H9 (cell line): ENCODE measurements at regions not wholly inside any gene's neighbourhood (a gene's known extent, or its start where the extent isn't known, plus 50 kb on each side); places are given as distances from the start of the nearest gene placed in this dataset.

ENCODE experiments used
- DNase-seq: peaks from one replicate; pipeline ENCODE4 v3.0.0-alpha.2; 2017
- H2AFZ ChIP-seq: one replicate; pipeline ENCODE4 v1.6.1; 2013; ENCODE audit warnings: mild to moderate bottlenecking, low read length, control low read depth, moderate library complexity
- H2AK5ac ChIP-seq: 2 replicates; pipeline ENCODE4 v1.6.1; 2013; ENCODE audit warnings: low read length, control low read depth, mixed read lengths; ENCODE audit not compliant: insufficient read length
- H2BK120ac ChIP-seq: one replicate; pipeline ENCODE4 v1.6.1; 2013; ENCODE audit warnings: low read depth, mild to moderate bottlenecking, low read length, control low read depth, inconsistent platforms; ENCODE audit not compliant: poor library complexity, severe bottlenecking
- H2BK12ac ChIP-seq: 2 replicates; pipeline ENCODE4 v1.6.1; 2013; ENCODE audit warnings: low read length, control low read depth, mixed read lengths, low read depth; ENCODE audit not compliant: insufficient read length
- H2BK15ac ChIP-seq: 2 replicates; pipeline ENCODE4 v1.6.1; 2013; ENCODE audit warnings: low read depth, low read length, control low read depth
- H2BK20ac ChIP-seq: one replicate; pipeline ENCODE4 v1.6.1; 2013; ENCODE audit warnings: low read depth, mild to moderate bottlenecking, low read length, control low read depth, inconsistent platforms; ENCODE audit not compliant: poor library complexity, severe bottlenecking
- H2BK5ac ChIP-seq: 2 replicates; pipeline ENCODE4 v1.6.1; 2013; ENCODE audit warnings: low read length, control low read depth, mixed read lengths; ENCODE audit not compliant: insufficient read length
- H3K14ac ChIP-seq: 2 replicates; pipeline ENCODE4 v1.6.1; 2013; ENCODE audit warnings: low read length, control low read depth; ENCODE audit not compliant: insufficient read depth
- H3K18ac ChIP-seq: 2 replicates; pipeline ENCODE4 v1.6.1; 2013; ENCODE audit warnings: low read depth, mild to moderate bottlenecking, mixed read lengths, low read length, control low read depth; ENCODE audit not compliant: insufficient read length
- H3K23ac ChIP-seq: 2 replicates; pipeline ENCODE4 v1.6.1; 2013; ENCODE audit warnings: low read length, control low read depth, mixed read lengths, low read depth; ENCODE audit not compliant: insufficient read length
- H3K23me2 ChIP-seq: 2 replicates; pipeline ENCODE4 v1.6.1; 2013; ENCODE audit warnings: low read depth, mild to moderate bottlenecking, mixed read lengths, low read length, control low read depth; ENCODE audit not compliant: insufficient read length, poor library complexity, severe bottlenecking
- H3K27ac ChIP-seq: 2 replicates; pipeline ENCODE4 v1.5.1; 2013; ENCODE audit warnings: low read length, control low read depth, mixed read lengths, low read depth; ENCODE audit not compliant: insufficient read length
- H3K27me3 ChIP-seq: 2 replicates; pipeline ENCODE4 v1.6.1; 2013; ENCODE audit warnings: low read length, control low read depth, inconsistent platforms; ENCODE audit not compliant: insufficient read depth
- H3K4ac ChIP-seq: 2 replicates; pipeline ENCODE4 v1.6.1; 2013; ENCODE audit warnings: low read depth, mild to moderate bottlenecking, control low read depth, inconsistent platforms, low read length, moderate library complexity
- H3K4me1 ChIP-seq: 2 replicates; pipeline ENCODE4 v1.6.1; 2013; ENCODE audit warnings: low read length, control low read depth, inconsistent platforms; ENCODE audit not compliant: insufficient read depth
- H3K4me2 ChIP-seq: 2 replicates; pipeline ENCODE4 v1.6.1; 2013; ENCODE audit warnings: low read length, control low read depth, mixed read lengths; ENCODE audit not compliant: insufficient read length, insufficient read depth
- H3K56ac ChIP-seq: 2 replicates; pipeline ENCODE4 v1.6.1; 2013; ENCODE audit warnings: low read depth, mild to moderate bottlenecking, mixed read lengths, low read length, control low read depth; ENCODE audit not compliant: insufficient read length
- H3K79me1 ChIP-seq: 2 replicates; pipeline ENCODE4 v1.6.1; 2013; ENCODE audit warnings: low read depth, mild to moderate bottlenecking, moderate library complexity, low read length, control low read depth, inconsistent platforms; ENCODE audit not compliant: insufficient read depth, poor library complexity, severe bottlenecking
- H3K79me2 ChIP-seq: 2 replicates; pipeline ENCODE4 v1.6.1; 2013; ENCODE audit warnings: low read length, control low read depth, inconsistent platforms; ENCODE audit not compliant: insufficient read depth
- H3K9ac ChIP-seq: 2 replicates; pipeline ENCODE4 v1.6.1; 2013; ENCODE audit warnings: low read length, control low read depth, mixed read lengths; ENCODE audit not compliant: insufficient read length; ENCODE audit errors: extremely low read depth
- H3K9me3 ChIP-seq: one replicate; pipeline ENCODE4 v1.6.1; 2013; ENCODE audit warnings: low read depth, low read length, inconsistent platforms; ENCODE audit not compliant: control insufficient read depth
- H3T11ph ChIP-seq: one replicate; pipeline ENCODE4 v1.6.1; 2013; ENCODE audit warnings: mild to moderate bottlenecking, low read length, control low read depth, inconsistent platforms
- H4K20me1 ChIP-seq: one replicate; pipeline ENCODE4 v1.6.1; 2013; ENCODE audit not compliant: control insufficient read depth, insufficient read length, insufficient read depth
- H4K5ac ChIP-seq: 2 replicates; pipeline ENCODE4 v1.6.1; 2013; ENCODE audit warnings: low read depth, mild to moderate bottlenecking, mixed read lengths, low read length, control low read depth; ENCODE audit not compliant: insufficient read length
- H4K8ac ChIP-seq: replicated peaks from 2 replicates; pipeline ENCODE4 v1.6.1; 2013; ENCODE audit warnings: low read length, control low read depth, mixed read lengths, low read depth; ENCODE audit not compliant: insufficient read length
- H4K91ac ChIP-seq: 2 replicates; pipeline ENCODE4 v1.6.1; 2013; ENCODE audit warnings: low read depth, mild to moderate bottlenecking, moderate library complexity, mixed read lengths, low read length, control low read depth; ENCODE audit not compliant: insufficient read length
- H3K27ac Mint-ChIP-seq, 3 experiments: 2 replicates in 2 of 3; 3 replicates in 1 of 3; pipeline ENCODE4 v1.8.0; 2020 to 2021; ENCODE audit warnings: mixed read lengths in 3 of 3, mild to moderate bottlenecking in 1 of 3, moderate library complexity in 1 of 3
- H3K27me3 Mint-ChIP-seq: 2 replicates; pipeline ENCODE4 v1.8.0; 2021; ENCODE audit warnings: low read depth, mild to moderate bottlenecking, moderate library complexity, mixed read lengths
- H3K36me3 Mint-ChIP-seq, 3 experiments: 2 replicates in 2 of 3; 3 replicates in 1 of 3; pipeline ENCODE4 v1.8.0; 2020 to 2021; ENCODE audit warnings: low read depth in 3 of 3, mixed read lengths in 3 of 3; ENCODE audit not compliant: insufficient read depth in 1 of 3
- H3K4me1 Mint-ChIP-seq, 2 experiments: 2 replicates each; pipeline ENCODE4 v1.8.0; 2020; ENCODE audit warnings: mixed read lengths in 2 of 2
- H3K4me3 Mint-ChIP-seq, 2 experiments: 2 replicates in 1 of 2; 3 replicates in 1 of 2; pipeline ENCODE4 v1.8.0; 2020 to 2021; ENCODE audit warnings: mild to moderate bottlenecking in 2 of 2, mixed read lengths in 2 of 2, moderate library complexity in 1 of 2
- H3K9me3 Mint-ChIP-seq, 2 experiments: 2 replicates in 1 of 2; 3 replicates in 1 of 2; pipeline ENCODE4 v1.8.0; 2020; ENCODE audit warnings: mild to moderate bottlenecking in 2 of 2, mixed read lengths in 2 of 2, moderate library complexity in 1 of 2
- CTCF ChIP-seq: fragments of 200-600 bp; sonication (generic); conservative IDR thresholded peaks from 3 replicates; pipeline ENCODE4 v1.8.0; 2021; ENCODE audit warnings: antibody characterized with exemption, mild to moderate bottlenecking
- WGBS: extraction: QIAGEN DNeasy Blood & Tissue Kit; methylation state at CpG from one replicate; pipeline ENCODE4 v1.1.7; 2013; ENCODE audit warnings: missing lambda C conversion rate, low lambda C conversion rate, mixed read lengths; ENCODE audit not compliant: insufficient read length; ENCODE audit errors: extremely low coverage; 5-methylcytosine and 5-hydroxymethylcytosine counted together

DNA sequence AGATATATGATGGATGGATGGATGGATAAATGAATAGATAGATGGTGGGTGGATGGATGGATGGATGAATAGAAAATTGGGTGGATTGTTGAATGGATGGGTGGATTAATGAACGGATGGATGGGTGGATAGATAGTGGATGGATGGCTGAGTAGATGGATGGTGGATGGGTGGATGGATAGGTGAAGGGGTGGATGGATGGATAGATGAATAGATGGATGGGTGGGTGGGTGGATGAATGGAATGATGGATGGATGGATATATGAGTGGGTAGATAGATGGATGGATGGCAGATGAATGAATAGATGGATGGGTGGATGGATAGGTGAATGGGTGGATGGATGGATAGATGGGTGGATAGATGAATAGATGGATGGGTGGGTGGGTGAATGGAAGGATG is 80.7 kb upstream of the NEDD9 start:
- H3K4me1 Mint-ChIP-seq = peaks cover 0 to 8% of the 10 kb centered on the region in 2 experiments; a peak in 2 of 4 replicates
- Histone ChIP-seq H4K5ac (no peak overlapping the region), H4K91ac (no peak overlapping the region), H2BK120ac (no peak overlapping the region), H2AFZ (no peak overlapping the region), H3K9ac (no peak overlapping the region), H3K14ac (no peak overlapping the region), H2BK15ac (no peak overlapping the region), H3K27me3 (no peaks in the 10 kb centered on the region), H2BK5ac (no peak overlapping the region), H4K8ac (no peak overlapping the region), H2BK20ac (no peak overlapping the region), H2BK12ac (no peak overlapping the region), H3K9me3 (no peaks in the 10 kb centered on the region), H3K56ac (no peak overlapping the region), H2AK5ac (no peak overlapping the region), H3K23ac (no peak overlapping the region), H3K27ac (no peak overlapping the region), H3K18ac (no peak overlapping the region), H3K4me2 (no peak overlapping the region), H3K4ac (no peak overlapping the region), H3K23me2 (no peaks in the 10 kb centered on the region), H3K79me1 (no peaks in the 10 kb centered on the region), H4K20me1 (no peaks in the 10 kb centered on the region), H3K79me2 (no peaks in the 10 kb centered on the region), H3T11ph (no peak overlapping the region), H3K4me1 (no peaks in the 10 kb centered on the region)
- no peak overlapping the region for H3K27ac Mint-ChIP-seq
- DNase-seq = no peak
- 100% methylated on average over 1 of the region's 1 CpG for WGBS
- no peak for TF ChIP-seq CTCF
- H3K36me3 Mint-ChIP-seq = no peaks in the 10 kb centered on the region; a peak in 1 of 7 replicates
- no peaks in the 10 kb centered on the region; a peak in 2 of 5 replicates for H3K9me3 Mint-ChIP-seq
- H3K27me3 Mint-ChIP-seq = no peaks in the 10 kb centered on the region
- H3K4me3 Mint-ChIP-seq = no peak overlapping the region
